GM21526 (cell line): ENCODE measurements at regions not wholly inside any gene's neighbourhood (a gene's known extent, or its start where the extent isn't known, plus 50 kb on each side); places are given as distances from the start of the nearest gene placed in this dataset.
"Not testable (repeated sequence)": the region's sequence is repeated elsewhere in the genome, so short reads cannot be mapped to it uniquely, and the experiment has no call there.

Experiments used
- ATAC-seq: cut with Tn5 transposase; IDR thresholded peaks from one replicate; pipeline ENCODE4 v1.9.1; 2021; ENCODE audit warnings: moderate library complexity; ENCODE audit not compliant: unreplicated experiment, low FRiP score

- ATAC-seq = peak; percentile 69
Measured at GRCh38 chr10:53111529-53111928, 338.9 kb upstream of the MBL2 start.

- no peak for ATAC-seq
Measured at GRCh38 chr10:53109320-53109719, 336.7 kb upstream of the MBL2 start.

GRCh38 chr10:53108317-53108934, 335.8 kb upstream of the MBL2 start:
- no peak for ATAC-seq

- ATAC-seq = no peak
Measured at GRCh38 chr10:53107711-53108110, 335.1 kb upstream of the MBL2 start.

GRCh38 chr10:53102424-53102823, 329.8 kb upstream of the MBL2 start:
- no peak for ATAC-seq

GRCh38 chr10:53093878-53094277, 321.3 kb upstream of the MBL2 start:
- ATAC-seq = no peak

GRCh38 chr10:53091574-53091973, 319.0 kb upstream of the MBL2 start:
- ATAC-seq = no peak

GRCh38 chr10:53088961-53089360, 316.4 kb upstream of the MBL2 start:
- ATAC-seq = no peak

- ATAC-seq = no peak
Measured at GRCh38 chr10:53079283-53079682, 306.7 kb upstream of the MBL2 start.

- ATAC-seq = no peak
Measured at GRCh38 chr10:53076948-53077347, 304.4 kb upstream of the MBL2 start.

GRCh38 chr10:53075469-53075868, 302.9 kb upstream of the MBL2 start:
- ATAC-seq = no peak

GRCh38 chr10:53072144-53072543, 299.6 kb upstream of the MBL2 start:
- ATAC-seq = no peak

- no peak for ATAC-seq
Measured at GRCh38 chr10:53071505-53072125, 299.0 kb upstream of the MBL2 start.

- ATAC-seq = no peak
Measured at GRCh38 chr10:53069013-53069412, 296.4 kb upstream of the MBL2 start.

- no peak for ATAC-seq
Measured at GRCh38 chr10:53064614-53065013, 292.0 kb upstream of the MBL2 start.

GRCh38 chr10:53063805-53064204, 291.2 kb upstream of the MBL2 start:
- ATAC-seq = no peak

- ATAC-seq = no peak
Measured at GRCh38 chr10:53052521-53053164, 280.1 kb upstream of the MBL2 start.

GRCh38 chr10:53045315-53045714, 272.7 kb upstream of the MBL2 start:
- no peak for ATAC-seq

- ATAC-seq = not testable (repeated sequence)
Measured at GRCh38 chr10:53035823-53036222, 263.2 kb upstream of the MBL2 start.

- ATAC-seq = no peak
Measured at GRCh38 chr10:53033396-53033795, 260.8 kb upstream of the MBL2 start.

- ATAC-seq = peak; percentile 58
Measured at GRCh38 chr10:53029872-53030849, 257.6 kb upstream of the MBL2 start.
